ENCODE measurements at regions not wholly inside any gene's neighbourhood (a gene's known extent, or its start where the extent isn't known, plus 50 kb on each side); places are given as distances from the start of the nearest gene placed in this dataset.

GRCh38 chr2:120539424-120539936 is 193.5 kb downstream of the INHBB start (continued):
- TF ChIP-seq KIAA2018 (CRISPR knock-in tag; IDR thresholded peaks at IDR 0.05; ENCODE audit: borderline replicate concordance) (no peak), ATF1 (CRISPR knock-in tag; IDR thresholded peaks at IDR 0.05) (no peak), KLF11 (CRISPR knock-in tag; IDR thresholded peaks at IDR 0.05) (no peak), RARG (CRISPR knock-in tag; IDR thresholded peaks at IDR 0.05; ENCODE audit: low read depth) (0 out of 2 replicates have a peak, but pooled peaks have one; percentile 19), MIXL1 (CRISPR knock-in tag; IDR thresholded peaks at IDR 0.05) (no peak), KLF13 (CRISPR knock-in tag; IDR thresholded peaks at IDR 0.05) (0 out of 2 replicates have a peak, but pooled peaks have one; percentile 21), ZNF761 (CRISPR knock-in tag; conservative IDR thresholded peaks at IDR 0.05) (0 out of 2 replicates have a peak, but pooled peaks have one; percentile 6), ZNF768 (CRISPR knock-in tag; IDR thresholded peaks at IDR 0.05) (peak; percentile 92; the same call in 1 of the 2 replicates), SMAD9 (CRISPR knock-in tag; IDR thresholded peaks at IDR 0.05) (no peak), ZNF430 (CRISPR knock-in tag; IDR thresholded peaks at IDR 0.05) (0 out of 2 replicates have a peak, but pooled peaks have one; percentile 14), ZNF124 (CRISPR knock-in tag; IDR thresholded peaks at IDR 0.05) (no peak), CBFB (CRISPR knock-in tag; IDR thresholded peaks at IDR 0.05) (no peak), NRL (CRISPR knock-in tag; IDR thresholded peaks at IDR 0.05; ENCODE audit: borderline replicate concordance) (peak; percentile 53; the same call in 1 of the 2 replicates), CSRNP2 (CRISPR knock-in tag; conservative IDR thresholded peaks at IDR 0.05; ENCODE audit: low read depth) (no peak), HOXA3 (CRISPR knock-in tag; IDR thresholded peaks at IDR 0.05) (no peak), CREBL2 (CRISPR knock-in tag; IDR thresholded peaks at IDR 0.05; ENCODE audit: borderline replicate concordance) (no peak), ZNF816 (CRISPR knock-in tag; IDR thresholded peaks at IDR 0.05; ENCODE audit: borderline replicate concordance) (peak; percentile 5; the same call in 1 of the 2 replicates), PCBP1 (IDR thresholded peaks at IDR 0.05; ENCODE audit: borderline replicate concordance, low read depth, low read length) (0 out of 2 replicates have a peak, but pooled peaks have one; percentile 41)
